GM21786 (cell line): ENCODE measurements at regions not wholly inside any gene's neighbourhood (a gene's known extent, or its start where the extent isn't known, plus 50 kb on each side); places are given as distances from the start of the nearest gene placed in this dataset.
"Not testable (repeated sequence)": the region's sequence is repeated elsewhere in the genome, so short reads cannot be mapped to it uniquely, and the experiment has no call there.

ENCODE experiments used
- ATAC-seq: cut with Tn5 transposase; IDR thresholded peaks from one replicate; pipeline ENCODE4 v1.9.1; 2021; ENCODE audit not compliant: unreplicated experiment

DNA sequence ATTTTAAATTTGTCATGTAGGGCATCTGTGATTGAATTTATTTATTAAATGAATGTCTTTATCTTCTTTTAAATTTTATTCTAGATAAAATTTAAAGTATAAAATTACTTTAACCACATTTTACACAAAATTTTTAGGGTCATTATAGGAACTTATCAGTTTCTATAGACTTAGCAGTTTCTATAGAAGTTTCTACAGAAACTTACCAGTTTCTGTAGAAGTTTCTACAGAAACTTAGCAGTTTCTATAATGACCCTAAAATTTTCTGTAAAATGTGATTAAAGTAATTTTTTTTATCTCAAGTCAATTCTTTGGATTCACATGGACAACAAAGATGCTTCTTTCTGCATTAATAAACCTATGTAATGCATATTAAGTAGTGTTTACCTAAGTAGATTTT, 565.9 kb upstream of the TECRL start:
- ATAC-seq = no peak

DNA sequence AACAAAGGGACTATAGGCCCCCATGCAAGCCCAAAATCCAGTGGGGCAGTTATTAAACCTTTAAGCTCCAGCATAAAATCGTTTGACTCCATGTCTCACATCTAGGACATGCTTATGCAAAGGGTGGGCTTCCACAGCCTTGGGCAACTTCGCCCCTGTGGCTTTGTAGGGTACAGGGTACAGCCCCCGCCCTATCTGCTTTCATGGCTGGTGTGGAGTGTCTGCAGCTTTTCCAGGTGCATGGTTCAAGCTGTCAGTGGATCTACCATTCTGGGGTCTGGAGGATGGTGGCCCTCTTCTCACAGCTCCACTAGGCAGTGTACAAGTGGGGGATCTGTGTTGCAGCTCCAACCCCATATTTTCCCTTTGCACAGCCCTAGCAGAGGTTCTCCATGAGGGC, 559.8 kb upstream of the TECRL start:
- no peak for ATAC-seq

DNA sequence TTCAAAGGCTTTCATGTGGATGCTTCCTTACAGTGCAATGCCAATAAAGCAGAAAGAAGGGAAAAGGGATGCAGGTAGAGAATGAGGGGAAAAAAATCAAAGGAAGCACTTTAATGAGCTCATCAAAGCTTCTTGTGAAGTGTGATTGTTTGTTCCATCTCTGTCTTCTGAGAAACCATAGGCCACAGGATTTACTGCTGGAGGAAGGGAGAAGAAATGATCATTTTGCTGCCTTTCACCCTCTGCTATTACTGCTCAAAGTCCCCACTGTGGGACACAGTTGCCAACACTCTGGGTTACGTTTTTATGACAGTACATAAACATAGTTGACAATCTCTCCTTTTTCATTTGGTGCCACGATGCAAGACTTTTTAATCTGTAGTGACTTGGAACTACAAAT, 558.0 kb upstream of the TECRL start:
- no peak for ATAC-seq

DNA sequence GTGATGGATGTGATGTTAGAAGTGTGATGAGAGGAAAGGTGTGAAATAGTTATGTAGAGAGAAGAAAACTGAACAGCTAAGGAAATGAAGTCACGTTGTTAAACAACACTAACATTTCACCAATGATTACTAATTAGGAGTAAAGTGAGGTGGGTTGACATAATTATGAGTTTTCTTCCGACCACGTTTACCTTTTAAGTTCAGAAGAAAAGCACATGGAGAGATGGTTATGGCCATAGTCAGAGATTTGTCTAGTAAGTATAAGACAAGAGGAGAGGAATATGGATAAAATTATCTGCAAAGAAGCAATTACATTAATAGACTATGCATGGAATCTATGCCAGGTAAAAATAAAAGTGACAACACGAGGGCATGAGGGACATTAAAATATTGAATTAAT, 551.3 kb upstream of the TECRL start:
- ATAC-seq = no peak

DNA sequence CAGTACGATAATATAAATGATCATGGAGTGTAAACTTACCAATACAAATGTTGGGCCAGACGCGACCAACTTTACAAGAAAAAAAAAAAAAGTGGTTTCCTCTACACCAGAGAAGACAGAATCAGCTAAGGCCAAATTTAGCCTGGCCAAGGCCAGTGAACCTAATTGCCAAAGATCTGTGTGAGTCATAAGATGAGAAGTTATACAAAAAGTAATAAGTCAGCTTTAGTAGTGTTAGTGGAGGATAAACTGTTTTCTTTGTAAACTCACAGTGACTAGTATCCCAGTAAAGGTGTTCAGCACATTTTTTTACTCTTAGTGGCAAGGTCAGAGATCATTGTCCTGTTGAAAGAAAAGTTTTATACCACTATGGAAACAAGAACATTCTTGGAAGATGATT, 531.4 kb upstream of the TECRL start:
- no peak for ATAC-seq

DNA sequence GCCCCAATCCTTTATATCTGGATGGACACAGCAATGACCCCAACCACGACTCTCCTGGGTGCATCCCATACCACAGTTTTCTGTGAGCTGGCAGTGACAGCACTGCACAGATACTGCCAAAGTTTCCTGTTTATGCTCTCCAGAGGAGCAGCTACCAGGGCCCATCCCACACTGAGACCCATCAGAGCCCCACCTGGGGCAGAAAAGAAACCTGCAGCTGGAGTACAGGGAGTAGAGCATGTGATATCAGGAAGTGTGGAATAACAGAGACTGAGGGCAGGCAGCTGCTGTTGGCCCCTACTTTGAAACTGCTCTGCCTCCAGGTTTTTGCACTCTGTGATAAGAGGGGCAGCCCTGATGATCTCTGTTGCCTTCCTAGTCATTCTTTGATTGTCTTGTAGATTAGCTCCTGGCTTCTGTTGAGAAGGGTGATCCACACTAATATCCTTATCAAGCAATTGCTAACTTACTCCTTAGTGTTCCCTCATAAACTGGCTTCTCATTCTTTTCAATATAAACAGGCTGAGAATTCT, 526.3 kb upstream of the TECRL start:
- ATAC-seq = no peak

DNA sequence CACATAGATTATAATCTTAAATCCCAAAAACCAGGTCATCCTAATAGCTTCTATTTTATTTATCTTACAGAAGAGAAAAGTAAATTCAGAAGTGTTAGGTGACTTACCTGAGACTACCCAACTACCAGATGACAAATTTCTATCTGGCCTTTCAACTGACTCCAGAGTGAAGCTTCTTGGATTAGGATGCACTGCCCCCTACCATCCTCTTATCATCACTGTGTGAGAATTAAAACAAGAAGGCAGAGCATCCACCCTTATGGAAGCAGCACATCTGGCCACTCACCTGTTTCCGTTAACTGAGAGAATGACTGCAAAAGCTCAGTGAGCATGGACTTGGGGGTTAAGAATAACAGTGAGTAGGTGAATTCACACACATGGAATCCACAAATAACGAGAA, 502.6 kb upstream of the TECRL start:
- ATAC-seq = no peak

DNA sequence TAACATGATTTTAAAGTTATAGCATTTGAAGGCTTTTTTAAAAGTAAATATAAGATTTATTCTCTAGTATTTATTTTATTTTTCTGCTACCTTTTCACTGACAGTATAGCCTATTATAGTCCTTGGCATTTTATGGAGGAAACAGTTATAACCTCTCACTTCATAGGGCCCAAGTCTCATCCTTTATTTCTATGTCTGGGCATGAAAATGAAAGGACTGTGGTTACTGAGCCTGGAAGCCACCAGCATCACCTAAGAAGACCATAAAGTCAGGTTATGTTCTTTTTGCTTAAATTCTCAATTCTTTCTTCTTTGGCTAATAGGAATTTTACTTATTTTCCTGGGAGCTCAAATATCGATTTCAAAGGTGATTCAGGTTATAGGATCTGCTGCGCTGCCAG, 494.7 kb upstream of the TECRL start:
- ATAC-seq = no peak

DNA sequence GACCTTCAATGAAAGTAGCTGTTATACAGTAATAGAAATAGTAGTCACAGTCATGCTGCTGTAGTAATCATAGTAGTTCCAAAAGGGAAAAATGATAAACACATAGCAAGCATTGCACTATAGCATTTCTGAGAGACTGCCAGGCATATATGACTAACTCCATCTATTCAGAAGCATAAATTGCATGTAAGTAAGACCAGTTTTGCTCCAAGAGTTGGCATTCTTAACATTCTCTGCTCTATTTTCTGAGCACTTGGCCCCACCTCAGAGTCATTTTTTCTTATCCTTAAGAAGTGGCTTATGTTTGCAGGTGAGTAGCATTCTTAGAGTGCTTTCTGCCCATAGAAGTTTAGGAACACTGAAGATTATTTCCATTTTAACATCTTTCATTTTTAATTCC, 490.3 kb upstream of the TECRL start:
- ATAC-seq = no peak

DNA sequence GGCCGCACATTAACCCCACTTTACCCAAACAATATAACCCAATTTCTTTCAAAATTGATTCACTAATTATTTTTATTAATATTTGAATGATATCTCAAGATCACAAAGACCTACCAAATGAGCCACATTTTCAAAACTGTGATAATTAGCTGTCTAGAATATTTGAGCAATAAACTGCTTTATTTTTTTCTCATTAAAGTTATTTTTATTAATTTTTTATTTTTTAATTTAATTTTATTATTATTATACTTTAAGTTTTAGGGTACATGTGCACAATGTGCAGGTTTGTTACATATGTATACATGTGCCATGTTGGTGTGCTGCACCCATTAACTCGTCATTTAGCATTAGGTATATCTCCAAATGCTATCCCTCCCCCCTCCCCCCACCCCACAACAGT, 489.8 kb upstream of the TECRL start:
- not testable (repeated sequence) for ATAC-seq

DNA sequence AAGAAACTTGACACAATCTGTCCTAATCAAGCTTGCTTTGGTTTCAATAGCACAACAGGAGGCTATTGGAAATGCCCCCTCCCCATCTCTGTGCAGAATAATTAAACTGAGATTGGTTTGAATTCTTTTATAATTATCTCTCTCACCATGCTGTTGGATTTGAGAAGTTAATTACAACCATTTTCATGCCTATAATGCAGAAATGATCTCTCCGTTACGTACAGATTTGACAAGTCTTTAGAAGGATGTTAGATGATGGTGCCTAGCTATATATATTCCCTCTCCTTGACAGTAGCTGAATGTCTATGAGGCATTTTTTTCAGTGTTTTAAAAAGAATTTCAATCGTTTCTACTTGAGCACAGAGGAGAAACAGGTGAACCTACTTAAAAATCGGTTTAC, 488.4 kb upstream of the TECRL start:
- ATAC-seq = no peak

DNA sequence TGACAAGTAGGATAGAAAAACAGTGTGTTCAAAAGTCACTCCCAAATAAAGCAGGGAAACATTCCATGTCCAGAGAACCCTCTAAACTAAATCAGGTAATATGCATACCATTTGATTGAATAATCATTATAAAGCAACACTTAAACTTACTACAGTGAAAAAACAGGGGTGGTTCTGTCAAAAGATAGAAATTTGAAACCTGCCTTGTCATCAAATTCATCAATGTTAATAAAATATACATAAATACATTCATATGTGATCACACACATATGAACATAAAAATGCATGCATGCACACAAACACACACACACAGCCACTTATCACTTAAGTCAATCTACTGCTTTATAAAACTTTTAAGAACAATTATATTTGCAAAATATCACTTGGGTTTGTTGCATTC, 485.8 kb upstream of the TECRL start:
- ATAC-seq = no peak

DNA sequence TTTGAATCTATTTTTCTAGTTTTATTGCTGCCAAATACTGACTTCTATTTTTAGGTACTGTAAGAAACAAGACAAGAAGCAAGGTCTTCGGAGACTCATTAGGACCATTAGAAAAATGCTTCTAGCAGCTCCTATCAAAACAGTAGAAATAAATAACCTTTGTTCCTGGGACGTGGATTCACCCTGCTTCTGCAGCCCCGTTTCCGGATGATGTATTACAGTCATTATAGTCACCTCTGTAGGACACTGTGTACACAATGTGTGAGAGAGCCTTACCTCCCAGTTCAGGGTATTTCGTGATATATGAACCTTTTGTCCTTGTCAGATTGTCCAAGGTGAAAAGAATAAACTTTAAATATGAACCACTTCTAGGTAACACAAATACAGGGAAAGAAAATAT, 484.0 kb upstream of the TECRL start:
- no peak for ATAC-seq

DNA sequence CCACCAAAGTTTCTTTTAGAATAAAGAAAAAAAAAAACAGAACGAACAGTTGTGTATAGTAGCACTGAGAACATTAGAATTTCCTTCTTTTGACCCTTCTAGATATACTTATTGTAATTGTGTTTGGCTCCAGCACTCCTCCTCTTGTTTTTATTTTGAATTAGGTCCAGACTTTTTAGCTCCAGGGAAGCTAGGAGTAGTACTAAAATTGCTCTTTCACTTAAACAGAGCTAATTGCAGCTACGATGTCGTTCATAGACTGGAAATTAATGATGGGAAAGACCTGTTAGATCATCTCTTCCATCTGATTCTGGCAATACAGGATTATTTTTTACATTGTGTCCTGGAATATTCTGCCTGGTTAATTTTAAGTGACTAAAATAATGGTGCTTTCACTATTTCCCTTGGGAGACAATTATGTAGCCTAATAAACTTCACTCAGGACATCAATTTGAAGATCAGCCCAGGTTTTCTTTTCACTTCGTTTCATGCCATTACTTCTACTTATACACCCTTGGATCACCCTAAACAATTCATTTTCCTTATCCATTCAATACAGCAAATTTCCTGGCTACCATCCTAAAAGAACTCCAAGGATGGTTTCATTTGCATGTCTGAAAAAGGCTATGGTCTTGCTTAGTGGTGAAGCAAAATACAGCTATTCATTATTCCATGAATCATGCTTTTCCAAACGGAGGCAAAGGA, 480.8 kb upstream of the TECRL start:
- no peak for ATAC-seq

DNA sequence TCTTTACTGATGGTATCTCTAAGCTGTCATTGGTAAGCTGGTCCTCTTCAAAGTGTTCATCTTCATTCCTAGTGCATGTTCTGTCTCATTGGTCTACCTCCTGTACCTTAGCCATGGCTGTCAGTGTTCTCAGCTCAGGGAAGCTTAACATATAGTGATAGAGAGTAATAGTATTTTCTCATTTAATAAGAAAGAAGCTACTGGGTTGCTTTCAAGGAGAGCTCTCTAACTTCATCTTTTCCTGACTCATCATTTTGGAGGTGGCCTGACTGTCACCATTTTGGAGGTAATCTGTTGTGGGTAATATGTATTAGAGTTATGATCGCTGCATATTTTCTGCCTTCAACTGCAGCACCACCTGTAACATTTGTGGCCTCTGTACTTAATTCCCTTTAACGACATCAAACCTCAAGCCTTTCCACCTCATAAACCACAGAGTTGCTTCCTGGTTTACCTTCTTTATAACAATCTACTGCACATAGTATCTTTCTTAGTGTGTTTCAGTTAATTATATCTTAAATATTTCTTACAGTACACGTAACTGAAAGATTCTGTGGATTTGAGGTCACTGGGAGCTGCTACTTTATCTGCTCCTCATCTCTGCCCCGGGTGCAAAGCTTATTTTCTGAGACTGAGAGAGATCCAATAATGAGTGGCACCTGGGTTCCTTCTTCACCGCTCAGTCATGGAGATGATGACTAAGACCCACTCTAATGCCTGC, 474.0 kb upstream of the TECRL start:
- no peak for ATAC-seq

DNA sequence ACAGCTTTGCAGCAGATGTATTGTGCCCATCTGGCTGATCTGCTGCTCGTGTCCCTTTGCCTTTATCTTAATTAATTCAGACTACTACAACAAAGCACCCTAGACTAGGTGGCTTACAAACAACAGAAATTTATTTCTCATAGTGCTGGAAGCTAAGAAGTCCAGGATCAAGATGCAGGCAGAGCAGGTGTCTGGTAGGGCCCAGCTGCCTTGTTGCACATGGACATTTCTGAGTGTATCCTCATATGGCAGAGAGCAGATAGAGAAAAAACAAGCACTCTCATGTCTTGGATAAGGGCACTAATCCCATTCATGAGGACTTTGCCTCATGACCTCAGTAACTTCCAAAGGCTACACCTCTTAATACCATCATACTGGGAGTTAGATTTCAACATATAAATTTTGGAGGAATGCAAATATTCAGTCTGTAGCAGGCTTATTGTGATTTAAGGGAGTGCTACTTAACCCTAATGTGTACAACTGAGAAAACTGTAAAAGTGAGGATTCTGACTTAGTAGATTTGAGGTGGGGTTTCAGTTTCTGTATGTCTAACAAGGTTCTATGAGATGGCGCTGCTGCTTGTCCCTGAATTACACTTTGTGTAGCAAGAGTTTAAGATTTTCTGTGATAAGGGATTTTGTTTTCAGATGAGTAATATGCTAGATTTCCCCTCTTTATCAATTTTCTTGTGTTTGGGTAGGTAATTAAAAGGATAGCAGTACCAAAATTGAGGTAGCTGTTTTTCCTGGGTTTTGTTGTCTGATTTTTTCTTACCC, 473.2 kb upstream of the TECRL start:
- no peak for ATAC-seq

DNA sequence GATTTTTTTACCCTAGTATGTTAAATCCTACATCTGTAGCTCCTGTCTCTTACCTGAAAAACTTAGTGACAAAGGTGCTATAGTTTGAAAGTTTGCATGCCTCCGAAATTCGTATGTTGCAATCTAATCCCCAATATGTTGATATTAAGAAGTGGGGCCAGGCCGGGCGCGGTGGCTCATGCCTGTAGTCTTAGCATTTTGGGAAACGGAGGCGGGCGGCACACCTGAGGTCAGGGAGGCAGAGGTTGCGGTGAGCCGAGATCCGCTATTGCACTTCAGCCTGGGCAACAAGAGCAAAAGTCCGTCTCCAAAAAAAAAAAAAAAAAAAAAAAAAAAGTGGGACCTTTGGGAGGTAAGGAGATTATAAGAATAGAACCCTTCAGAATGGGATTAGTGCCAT, 471.3 kb upstream of the TECRL start:
- no peak for ATAC-seq

DNA sequence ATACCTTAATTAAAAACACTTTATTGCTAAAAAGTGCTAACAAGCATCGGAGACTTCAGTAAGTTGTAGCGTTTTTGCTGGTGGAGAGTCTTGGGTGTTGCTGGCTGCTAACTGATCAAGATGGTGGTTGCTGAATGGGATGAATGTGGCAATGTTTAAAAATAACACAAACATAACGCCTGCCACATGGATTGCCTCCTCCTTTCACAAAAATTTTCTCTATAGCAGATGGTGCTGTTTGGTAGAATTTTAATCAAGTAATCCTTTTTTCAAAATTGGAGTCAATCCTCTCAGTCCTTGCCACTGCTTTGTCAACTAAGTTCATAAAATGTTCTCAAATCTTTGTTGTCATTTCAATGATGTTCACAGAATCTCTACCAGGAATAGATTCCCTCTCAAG, 466.8 kb upstream of the TECRL start:
- ATAC-seq = no peak

DNA sequence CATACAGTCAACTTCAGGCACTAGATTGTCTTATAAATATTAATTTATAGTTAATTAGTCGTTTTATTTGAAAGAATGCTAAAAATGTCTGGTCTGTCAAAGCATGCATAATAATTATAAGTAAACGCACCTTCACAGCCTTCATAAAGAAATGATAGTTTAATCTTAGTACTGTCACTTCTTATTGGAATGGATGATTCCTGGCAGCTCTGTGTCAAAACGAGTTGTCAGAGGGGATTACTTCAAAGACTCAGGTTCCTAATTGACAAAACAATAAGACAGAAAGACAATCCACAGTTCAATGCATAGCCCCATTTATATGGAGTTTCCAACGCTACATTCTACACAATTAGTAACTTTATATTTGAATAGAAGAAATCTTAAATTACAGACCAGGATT, 461.3 kb upstream of the TECRL start:
- no peak for ATAC-seq

DNA sequence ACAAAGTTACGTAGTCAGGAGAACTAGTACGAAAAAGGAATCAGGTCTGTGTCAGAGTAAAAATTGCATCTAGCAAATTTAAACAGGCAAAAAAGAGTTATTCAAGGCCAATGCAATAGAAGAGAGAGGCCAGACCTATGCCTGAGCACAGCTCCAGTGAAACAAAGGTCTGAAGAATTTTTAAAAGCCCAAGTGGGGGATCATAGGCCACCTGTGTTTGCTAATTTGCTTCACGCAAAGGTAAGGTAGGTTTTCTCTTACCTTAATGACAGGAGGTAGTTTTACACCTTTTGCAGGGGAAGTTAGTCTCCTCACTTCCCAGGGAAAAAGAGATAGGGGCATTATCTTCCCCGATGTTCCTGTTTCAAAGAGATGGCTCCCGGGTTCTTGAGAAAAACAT, 448.6 kb upstream of the TECRL start:
- ATAC-seq = no peak

DNA sequence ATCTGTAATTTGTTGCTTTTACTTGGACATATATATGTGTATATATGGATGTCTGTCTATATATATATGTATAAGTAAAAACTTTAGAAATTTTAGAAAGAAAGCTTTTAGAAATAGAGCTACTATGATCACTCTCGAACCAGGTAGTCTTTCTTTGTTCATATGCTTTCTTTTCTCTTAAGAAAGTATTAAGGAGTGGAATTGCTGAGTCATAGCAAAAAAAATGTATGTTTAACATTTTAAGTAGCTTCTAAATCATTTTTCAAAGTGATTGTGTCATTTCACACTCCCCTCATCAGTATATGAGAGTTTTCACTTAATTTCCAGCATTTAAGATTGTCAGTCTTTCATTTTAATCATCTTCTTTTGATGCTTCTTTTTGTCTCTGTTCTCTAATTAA, 447.9 kb upstream of the TECRL start:
- ATAC-seq = no peak

DNA sequence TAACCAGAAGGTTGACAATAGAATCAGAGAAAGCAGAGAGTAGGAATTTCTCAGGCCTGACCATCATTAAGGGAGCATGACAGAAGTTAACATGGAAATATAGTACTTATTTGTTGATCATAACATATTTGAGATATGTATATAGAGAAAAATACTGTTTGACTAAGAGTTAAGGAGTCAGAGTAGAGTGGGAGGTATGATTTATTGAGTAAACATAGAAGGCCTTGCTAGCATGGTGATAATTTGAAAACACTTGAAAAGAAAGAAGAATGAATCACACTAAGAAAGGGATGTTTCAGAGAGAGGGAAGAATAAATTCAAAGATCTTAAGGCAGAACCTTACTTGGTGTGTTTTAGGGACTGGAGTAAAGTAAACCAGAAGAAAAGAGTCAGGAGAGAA, 437.2 kb upstream of the TECRL start:
- no peak for ATAC-seq
